NCI-H82 treated with DMSO at 0.1 percent for 48 hours (cell line): ENCODE measurements at regions not wholly inside any gene's neighbourhood (a gene's known extent, or its start where the extent isn't known, plus 50 kb on each side); places are given as distances from the start of the nearest gene placed in this dataset.
"Not testable (repeated sequence)": the region's sequence is repeated elsewhere in the genome, so short reads cannot be mapped to it uniquely, and the experiment has no call there.

Experiments
- DNase-seq: peaks from one replicate; lab custom pipeline; 2025; ENCODE audit not compliant: unreplicated experiment; lab: John Stamatoyannopoulos, UW

- DNase-seq: no peak
These were observed 170.1 kb upstream of the PWP1 start for GRCh38 chr12:107515446-107515958.

- not testable (repeated sequence) for DNase-seq
These were observed 167.8 kb upstream of the PWP1 start for GRCh38 chr12:107517816-107518215.

DNA sequence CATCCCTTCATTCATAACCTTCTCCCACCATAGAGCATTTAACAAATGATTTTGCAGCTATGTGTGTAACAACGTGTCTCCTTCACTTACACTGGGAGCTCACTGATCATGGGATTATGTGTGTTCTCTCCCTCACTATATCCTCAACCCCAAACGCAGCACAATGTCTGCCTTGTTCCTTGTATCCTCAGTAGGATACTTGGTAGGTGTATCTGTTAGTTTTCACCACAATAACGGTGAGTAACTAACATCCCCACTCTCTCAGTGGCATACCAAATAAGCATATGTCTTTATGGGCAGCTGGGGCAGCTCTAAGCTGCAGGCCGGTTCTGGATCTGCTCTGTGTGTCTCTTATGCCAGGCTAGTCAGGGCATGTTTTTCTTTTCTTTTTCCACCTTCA, 166.7 kb upstream of the PWP1 start:
- no peak for DNase-seq

- peak; percentile 56 for DNase-seq
These were observed 165.4 kb upstream of the PWP1 start for GRCh38 chr12:107519906-107520859.

DNA sequence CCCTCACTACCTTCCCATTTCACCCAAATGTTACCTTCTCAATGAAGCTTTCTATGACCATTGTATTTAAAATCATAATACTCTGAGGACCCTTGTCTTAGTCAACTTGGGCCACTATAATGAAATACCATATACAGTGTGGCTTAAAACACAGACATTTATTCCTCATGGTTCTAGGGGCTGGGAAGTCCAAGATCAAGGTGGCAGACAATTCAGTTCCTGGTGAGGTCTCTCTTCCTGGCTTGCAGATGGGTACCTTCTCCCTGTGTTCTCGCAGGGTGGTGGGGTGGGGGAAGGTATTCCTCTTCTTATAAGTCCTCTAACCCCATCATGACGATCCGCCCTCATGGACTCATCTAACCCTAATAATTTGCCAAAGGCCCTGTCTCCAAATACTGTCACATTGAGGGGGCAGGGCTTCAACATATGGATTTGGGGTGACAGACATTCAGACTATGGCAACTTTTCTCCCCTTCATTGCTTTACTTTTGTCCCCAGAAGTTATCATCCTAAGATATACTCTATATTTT, 163.7 kb upstream of the PWP1 start:
- DNase-seq: no peak

GRCh38 chr12:107522692-107523477, 162.7 kb upstream of the PWP1 start:
- no peak for DNase-seq

- no peak for DNase-seq
These were observed 161.6 kb upstream of the PWP1 start for GRCh38 chr12:107523775-107524535.

DNA sequence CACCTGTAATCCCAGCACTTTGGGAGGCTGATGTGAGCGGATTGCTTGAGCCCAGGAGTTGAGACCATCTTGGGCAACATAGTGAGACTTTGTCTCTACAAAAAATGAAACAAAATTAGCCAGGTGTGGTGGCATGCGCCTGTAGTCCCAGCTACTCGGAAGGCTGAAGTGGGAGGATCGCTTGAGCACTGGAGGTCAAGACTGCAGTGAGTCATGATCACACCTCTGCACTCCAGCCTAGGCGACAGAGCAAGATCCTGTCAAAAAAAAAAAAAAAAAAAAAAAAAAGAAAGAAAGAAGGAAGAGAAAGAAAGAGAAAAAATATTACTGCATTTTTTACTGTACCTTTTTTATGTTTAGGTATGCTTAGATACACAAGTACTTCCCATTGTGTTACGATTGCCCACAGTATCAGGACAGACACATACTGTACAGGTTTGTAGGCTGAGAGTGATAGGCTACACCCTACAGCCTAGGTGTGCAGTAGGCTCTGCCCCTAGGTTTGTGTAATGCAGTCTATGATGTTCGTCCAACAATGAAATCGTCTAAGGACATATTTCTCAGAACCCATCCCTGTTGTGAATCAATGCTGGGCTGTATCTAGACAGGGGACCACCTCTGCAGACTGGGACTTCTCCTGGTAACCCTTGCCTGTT, 160.4 kb upstream of the PWP1 start:
- DNase-seq: no peak

GRCh38 chr12:107525719-107526554, 159.7 kb upstream of the PWP1 start:
- no peak for DNase-seq

- DNase-seq: no peak
These were observed 158.9 kb upstream of the PWP1 start for GRCh38 chr12:107526555-107527180.

DNA sequence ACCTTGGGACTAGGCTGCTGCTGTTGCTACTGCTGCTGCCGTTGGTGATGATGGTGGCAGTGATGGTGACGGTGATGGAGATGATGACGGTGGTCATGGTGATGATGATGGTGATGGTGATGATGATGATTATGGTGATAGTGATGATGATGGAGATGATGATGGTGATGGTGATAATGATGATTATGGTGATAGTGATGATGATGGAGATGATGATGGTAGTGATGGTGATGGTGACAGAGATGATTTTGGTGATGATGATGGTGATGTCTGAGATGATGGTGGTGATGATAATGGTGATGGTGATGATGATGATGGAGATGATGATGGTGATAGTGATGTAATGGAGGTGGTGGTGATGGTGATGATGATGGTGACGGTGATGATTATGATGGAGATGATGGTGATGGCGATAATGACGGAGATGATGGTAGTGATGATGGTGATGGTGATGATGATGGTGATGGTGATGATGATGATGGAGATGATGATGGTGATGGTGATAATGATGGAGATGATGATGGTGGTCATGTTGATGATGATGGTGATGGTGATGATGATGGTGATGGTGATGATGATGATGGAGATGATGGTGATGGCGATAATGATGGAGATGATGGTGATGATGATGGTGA, 156.8 kb upstream of the PWP1 start:
- no peak for DNase-seq

- DNase-seq: no peak
These were observed 155.6 kb upstream of the PWP1 start for GRCh38 chr12:107529991-107530390.

DNA sequence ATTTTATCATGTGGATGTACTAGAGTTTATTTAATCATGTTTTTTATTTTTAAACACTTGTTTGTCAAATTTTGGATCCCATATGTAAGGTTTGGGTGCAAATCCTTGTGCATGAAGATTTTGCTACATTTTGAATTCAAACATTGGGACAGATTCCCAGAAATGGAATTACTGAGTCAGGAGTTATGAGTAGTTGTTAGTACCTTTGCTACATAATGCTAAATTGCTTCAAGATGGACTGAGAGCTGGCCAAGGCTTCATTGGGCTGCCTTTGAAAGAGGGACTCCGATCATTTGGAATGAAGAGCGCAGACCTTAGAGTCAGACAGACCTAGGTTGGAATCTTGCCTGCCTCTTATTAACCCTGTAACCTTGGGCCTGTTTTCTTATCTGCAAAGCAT, 154.9 kb upstream of the PWP1 start:
- DNase-seq: no peak

GRCh38 chr12:107533218-107533617, 152.4 kb upstream of the PWP1 start:
- DNase-seq: no peak

DNA sequence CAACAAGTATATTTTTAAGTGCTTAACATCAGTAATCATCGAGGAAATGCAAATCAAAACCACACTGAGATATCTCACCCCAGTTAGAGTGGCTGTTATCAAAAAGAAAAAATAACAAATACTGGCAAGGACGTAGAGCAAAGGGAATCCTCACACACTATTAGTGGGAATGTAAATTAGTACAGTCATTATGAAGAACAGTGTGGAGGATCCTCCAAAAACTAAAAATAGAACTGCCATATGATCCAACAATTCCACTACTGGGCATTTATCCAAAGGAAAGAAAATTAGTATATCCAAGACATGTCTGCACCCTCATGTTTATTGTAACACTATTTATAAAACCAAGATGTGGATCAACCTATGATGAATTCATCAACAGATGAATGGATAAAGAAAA, 149.0 kb upstream of the PWP1 start:
- DNase-seq: no peak

DNA sequence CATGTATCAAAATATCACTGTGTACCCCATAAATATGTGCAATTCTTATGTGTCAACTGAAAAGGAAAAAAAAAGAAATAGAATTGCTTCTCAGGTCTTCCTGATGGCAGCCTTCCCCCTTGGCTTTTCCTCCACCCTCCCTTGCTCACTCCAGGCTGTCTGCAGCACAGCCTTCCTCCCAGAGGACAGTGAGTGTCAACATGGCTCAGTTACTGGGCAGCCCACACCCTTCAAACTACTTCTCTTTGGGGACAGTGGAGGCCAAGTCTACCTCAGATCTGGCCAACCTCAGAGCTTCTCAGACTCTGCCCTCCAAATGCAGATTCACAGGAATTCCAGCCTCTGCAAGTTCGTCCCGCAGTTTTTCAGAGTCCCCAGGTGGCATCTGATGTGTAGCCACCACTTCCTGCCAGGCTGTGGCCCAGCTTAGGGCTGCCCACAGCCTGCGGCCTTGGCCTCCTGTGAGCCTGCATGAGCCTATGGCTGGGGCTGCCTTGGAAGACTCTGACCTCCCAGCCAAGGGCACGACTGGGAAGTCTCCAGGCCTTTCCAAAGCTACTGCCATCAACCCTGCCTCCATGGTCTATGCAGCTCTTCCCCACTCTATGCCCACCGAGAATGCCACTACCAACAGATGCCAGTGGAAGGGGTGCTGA, 148.0 kb upstream of the PWP1 start:
- DNase-seq: no peak

- no peak for DNase-seq
These were observed 146.2 kb upstream of the PWP1 start for GRCh38 chr12:107539196-107539939.
